NCI-H1930 (cell line): ENCODE measurements at regions not wholly inside any gene's neighbourhood (a gene's known extent, or its start where the extent isn't known, plus 50 kb on each side); places are given as distances from the start of the nearest gene placed in this dataset.

Experiments
- DNase-seq, 2 experiments: peaks; one replicate each; lab custom pipeline; 2025; lab: John Stamatoyannopoulos, UW

- no peak for DNase-seq
These were observed 490.5 kb upstream of the ANKRD30A start for GRCh38 chr10:36634916-36635315.

DNA sequence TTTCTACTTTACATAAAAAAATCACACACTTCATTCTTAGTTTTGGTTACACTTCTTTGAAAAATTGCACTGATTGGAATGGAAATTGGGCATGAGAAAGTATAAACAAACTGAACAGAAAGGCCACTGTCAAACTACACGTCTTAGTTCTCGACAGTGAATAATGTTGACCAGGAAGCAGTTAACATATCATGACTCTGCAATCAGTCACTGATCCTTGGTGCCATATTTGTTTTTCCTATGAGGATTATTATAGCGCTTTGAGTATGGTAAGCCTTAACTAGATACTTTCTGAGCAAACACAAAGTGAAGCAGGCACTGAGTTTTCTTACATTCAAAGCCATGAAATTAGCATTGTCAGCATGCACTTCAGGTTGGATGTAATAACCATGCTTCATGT lies 495.1 kb upstream of the ANKRD30A start:
- no peak for DNase-seq

GRCh38 chr10:36629476-36629875 lies 495.9 kb upstream of the ANKRD30A start:
- DNase-seq: no peak

GRCh38 chr10:36624551-36625100 lies 500.8 kb upstream of the ANKRD30A start:
- DNase-seq: no peak

GRCh38 chr10:36621346-36621745 lies 504.1 kb upstream of the ANKRD30A start:
- DNase-seq: no peak

GRCh38 chr10:36612436-36612835 lies 513.0 kb upstream of the ANKRD30A start:
- DNase-seq: no peak

GRCh38 chr10:36608866-36609265 lies 516.5 kb upstream of the ANKRD30A start:
- no peak for DNase-seq

DNA sequence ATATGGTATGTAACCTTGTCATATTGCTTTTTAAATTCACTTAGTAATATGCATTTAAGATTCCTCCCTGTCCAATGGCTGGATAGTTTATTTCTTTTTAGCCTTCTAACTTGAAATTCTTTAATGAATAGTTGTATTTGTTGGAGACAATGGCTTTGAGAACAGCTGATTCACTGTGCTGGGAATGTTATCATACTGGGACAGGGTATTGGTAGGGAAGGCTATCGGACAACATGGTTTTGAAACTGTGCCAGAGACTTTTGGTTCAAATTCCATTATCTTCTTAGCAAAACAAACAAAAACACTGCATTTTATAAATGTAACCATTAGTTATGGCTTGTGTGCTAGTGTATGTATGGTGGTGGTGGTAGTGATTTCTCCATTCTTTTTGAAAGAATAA lies 517.1 kb upstream of the ANKRD30A start:
- DNase-seq: no peak

- DNase-seq: no peak
These were observed 519.1 kb upstream of the ANKRD30A start for GRCh38 chr10:36606234-36606839.

DNA sequence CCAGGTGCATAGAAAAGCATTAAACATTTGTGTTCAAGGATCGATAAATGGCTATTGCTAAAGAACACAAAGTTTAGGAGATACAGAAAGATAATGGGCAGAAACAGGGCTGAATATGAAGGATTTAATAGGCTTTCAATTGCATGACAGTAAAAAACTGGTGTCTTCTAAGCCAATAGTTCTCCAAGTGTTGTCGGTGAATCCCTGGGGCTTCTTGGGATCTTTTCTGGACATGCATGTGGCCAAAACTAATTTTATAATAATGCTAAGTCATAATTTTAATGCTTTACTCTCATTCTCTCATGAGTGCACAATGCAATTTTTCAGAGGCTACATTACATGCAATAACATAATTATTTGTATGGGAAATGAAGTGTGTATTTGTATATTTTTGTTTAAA lies 521.1 kb upstream of the ANKRD30A start:
- no peak for DNase-seq

DNA sequence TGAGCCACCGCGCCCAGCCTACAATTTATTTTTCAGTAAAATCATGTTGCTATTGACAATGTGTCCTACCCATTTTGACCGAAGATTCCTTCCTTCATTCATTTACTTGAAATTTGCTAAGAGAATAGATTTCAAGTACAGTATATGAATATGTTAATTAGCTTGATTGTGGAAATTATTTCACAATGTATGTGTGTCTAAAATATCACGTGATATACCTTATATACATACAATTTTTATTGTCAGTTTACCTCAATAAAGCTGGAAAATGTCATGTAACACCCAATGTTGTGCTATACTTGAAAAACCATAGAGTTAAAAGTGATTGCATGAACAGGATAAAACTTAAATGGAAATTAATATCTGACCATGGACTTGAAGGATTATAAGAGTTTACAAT lies 521.7 kb upstream of the ANKRD30A start:
- DNase-seq: no peak

GRCh38 chr10:36602374-36602773 lies 523.0 kb upstream of the ANKRD30A start:
- no peak for DNase-seq

DNA sequence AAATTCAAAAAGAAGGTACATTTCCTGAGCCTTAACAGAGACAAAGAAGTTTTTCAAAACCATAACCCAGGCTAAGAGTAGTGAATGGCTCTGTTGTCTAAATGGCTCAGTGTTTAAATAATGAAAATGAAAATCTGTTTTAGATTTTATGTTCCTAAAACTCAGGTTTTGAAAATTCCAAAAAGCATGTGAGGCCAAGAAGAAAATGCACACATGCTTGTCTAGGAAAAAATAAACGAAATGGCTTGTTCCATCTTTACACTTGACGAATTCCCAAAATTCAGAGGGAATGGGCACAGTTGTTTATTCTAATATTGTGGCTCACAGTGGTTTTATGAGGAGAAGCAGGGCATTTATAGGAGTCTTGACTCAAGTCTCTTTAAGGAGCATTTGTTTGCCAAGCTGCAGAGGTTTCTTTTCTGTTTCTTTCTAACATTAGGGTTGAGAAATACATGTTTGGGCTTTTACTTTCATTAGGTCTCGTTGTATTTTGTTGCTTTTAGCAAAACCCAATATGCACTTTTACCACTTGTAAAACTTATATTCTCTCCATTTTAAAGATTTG lies 527.6 kb upstream of the ANKRD30A start:
- DNase-seq: no peak

DNA sequence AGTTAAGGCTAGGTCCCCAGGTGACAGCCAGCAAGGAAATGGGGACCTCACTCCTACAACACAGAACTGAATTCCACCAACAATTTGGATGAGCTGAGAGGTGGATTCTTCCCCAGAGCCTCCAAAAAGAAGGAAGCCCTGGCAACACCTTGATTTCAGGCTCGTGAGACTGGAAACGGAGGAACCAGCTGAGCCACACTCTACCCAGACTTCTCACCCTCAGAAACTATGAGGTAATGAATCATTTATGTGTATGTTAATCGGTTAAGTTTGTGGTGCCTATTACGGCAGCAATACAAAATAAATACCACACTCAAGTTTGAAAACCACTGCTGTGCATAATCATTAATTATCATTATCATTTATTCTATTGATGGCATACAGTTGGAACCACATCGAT lies 532.4 kb upstream of the ANKRD30A start:
- no peak for DNase-seq

GRCh38 chr10:36591436-36591835 lies 534.0 kb upstream of the ANKRD30A start:
- no peak for DNase-seq

GRCh38 chr10:36583690-36584089 lies 541.7 kb upstream of the ANKRD30A start:
- DNase-seq: no peak

- DNase-seq: no peak
These were observed 544.2 kb upstream of the ANKRD30A start for GRCh38 chr10:36581237-36581636.

DNA sequence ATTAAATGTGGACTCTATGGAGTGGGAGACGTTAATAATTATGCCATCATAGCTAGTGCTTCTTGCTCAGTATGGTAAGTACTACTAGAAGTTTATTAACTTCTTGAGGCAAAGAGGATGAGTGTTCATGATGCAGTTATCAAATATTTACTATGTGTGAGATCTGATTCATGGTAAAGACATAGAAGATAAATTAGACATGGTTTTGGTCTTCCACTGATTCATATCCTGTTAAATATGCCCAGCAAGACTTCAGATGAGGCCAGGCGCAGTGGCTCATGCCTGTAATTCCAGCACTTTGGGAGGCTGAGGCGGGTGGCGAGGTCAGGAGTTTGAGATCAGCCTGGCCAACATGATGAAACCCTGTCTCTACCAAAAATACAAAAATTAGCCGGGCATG lies 547.1 kb upstream of the ANKRD30A start:
- DNase-seq: no peak

- no peak for DNase-seq
These were observed 548.3 kb upstream of the ANKRD30A start for GRCh38 chr10:36577126-36577525.

GRCh38 chr10:36574207-36574606 lies 551.2 kb upstream of the ANKRD30A start:
- DNase-seq: no peak

DNA sequence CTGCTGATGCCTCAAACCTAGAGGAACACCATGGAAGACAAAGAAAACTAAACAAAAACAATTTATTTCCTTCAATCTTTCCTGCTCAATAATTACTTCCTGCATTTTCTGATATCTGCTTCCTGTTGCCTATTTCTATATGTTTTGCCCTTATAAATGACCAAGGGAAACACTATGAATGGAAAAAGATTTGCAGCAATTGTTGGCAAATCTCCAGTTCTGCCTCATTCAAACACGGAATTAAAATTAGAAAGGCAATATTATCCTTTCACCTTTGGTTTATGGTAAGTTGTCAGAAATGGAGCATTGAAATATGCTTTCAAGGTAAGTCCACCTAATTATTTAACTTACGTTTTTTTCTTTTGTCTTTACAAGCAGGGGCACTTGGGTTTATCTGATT lies 552.2 kb upstream of the ANKRD30A start:
- no peak for DNase-seq

- DNase-seq: no peak
These were observed 561.0 kb upstream of the ANKRD30A start for GRCh38 chr10:36564433-36564832.

- no peak for DNase-seq
These were observed 565.7 kb upstream of the ANKRD30A start for GRCh38 chr10:36559412-36560400.
